OCI-LY3 (cell line): ENCODE measurements at regions not wholly inside any gene's neighbourhood (a gene's known extent, or its start where the extent isn't known, plus 50 kb on each side); places are given as distances from the start of the nearest gene placed in this dataset.
"Not testable (repeated sequence)": the region's sequence is repeated elsewhere in the genome, so short reads cannot be mapped to it uniquely, and the experiment has no call there.

Experiments
- H2AFZ ChIP-seq: fragments of 200-600, 300-600 bp; shearing (Covaris generic); 2 replicates; pipeline ENCODE4 v1.6.0; 2014; ENCODE audit warnings: antibody characterized with exemption, low read depth, low read length
- H3K27ac ChIP-seq: fragments of 200-600, 300-600 bp; sonication (generic); 2 replicates; pipeline ENCODE4 v1.5.1; 2014; ENCODE audit warnings: mild to moderate bottlenecking, low read length, moderate library complexity, mixed read lengths
- H3K27me3 ChIP-seq: fragments of 200-600, 300-600 bp; sonication (generic); 2 replicates; pipeline ENCODE4 v1.6.1; 2014; ENCODE audit warnings: low read depth, low read length, mixed read lengths
- H3K36me3 ChIP-seq: fragments of 200-600, 300-600 bp; sonication (generic); replicated peaks from 2 replicates; pipeline ENCODE3; 2014; ENCODE audit warnings: low read depth, low read length, mixed read lengths
- H3K4me1 ChIP-seq: fragments of 300-600, 200-600 bp; sonication (generic); 2 replicates; pipeline ENCODE4 v1.6.1; 2014; ENCODE audit warnings: low read length, mixed read lengths
- H3K4me2 ChIP-seq: fragments of 200-600, 300-600 bp; sonication (generic); 2 replicates; pipeline ENCODE4 v1.6.1; 2014; ENCODE audit warnings: low read length, mixed read lengths
- H3K4me3 ChIP-seq: fragments of 300-600, 200-600 bp; sonication (generic); 2 replicates; pipeline ENCODE4 v1.5.1; 2014; ENCODE audit warnings: antibody characterized with exemption, mild to moderate bottlenecking, low read length, moderate library complexity
- H3K79me2 ChIP-seq: fragments of 300-600, 200-600 bp; shearing (Covaris generic); 2 replicates; pipeline ENCODE4 v1.6.1; 2014; ENCODE audit warnings: mild to moderate bottlenecking, low read length, mixed read lengths
- H3K9ac ChIP-seq: fragments of 300-600, 200-600 bp; shearing (Covaris generic); 2 replicates; pipeline ENCODE4 v1.6.0; 2014; ENCODE audit warnings: mild to moderate bottlenecking, low read length, moderate library complexity
- H3K9me3 ChIP-seq: fragments of 200-600, 300-600 bp; shearing (Covaris generic); 2 replicates; pipeline ENCODE4 v1.6.1; 2014; ENCODE audit warnings: low read length, mixed read lengths; ENCODE audit not compliant: insufficient read depth
- H4K20me1 ChIP-seq: fragments of 200-600, 300-600 bp; sonication (generic); 2 replicates; pipeline ENCODE4 v1.6.1; 2016; ENCODE audit warnings: low read length, mixed read lengths; ENCODE audit not compliant: insufficient read depth
- CTCF ChIP-seq: fragments of 200-600, 300-600 bp; sonication (generic); IDR thresholded peaks from 2 replicates; pipeline ENCODE4 v1.5.1; 2014; ENCODE audit warnings: antibody characterized with exemption, low read length, low read depth
- EZH2phosphoT487 ChIP-seq: fragments of 200-600 bp; shearing (Covaris generic); IDR thresholded peaks from 2 replicates; pipeline ENCODE4 v1.6.1; 2018; ENCODE audit warnings: antibody characterized with exemption, mixed run types, low read depth

DNA sequence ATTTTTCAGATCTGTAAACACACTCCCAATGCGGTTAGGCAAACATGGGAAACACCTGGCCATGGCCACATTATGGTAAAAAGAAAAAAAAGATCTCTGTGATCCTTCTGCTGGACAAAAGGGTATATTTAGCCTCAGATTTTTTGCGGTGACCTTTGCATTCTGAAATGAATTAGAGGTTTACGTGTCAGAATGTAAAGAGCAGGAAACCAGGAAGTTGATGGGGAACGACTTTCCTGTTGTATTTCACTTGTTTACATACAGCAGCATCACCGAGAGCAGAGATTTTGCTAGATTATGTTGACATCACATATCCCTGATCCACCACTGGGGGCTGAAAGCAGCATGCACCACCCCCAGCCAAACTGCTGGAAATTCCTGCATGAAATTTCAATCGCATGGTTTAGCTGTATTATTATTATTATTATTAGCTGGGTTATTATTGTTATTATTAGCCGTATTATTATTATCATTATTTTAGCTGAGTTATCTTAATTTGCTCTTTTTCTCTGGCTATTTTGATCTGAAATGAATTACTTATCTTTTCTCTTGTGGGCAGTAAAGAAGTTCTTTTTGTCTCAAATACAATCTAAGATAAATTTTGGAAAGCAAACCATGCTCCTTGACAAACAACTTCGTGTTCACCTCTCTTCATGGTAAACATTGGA, 189.4 kb downstream of the ZFP64 start:
- no peaks in the 10 kb centered on the region for H3K79me2 ChIP-seq
- H3K9ac ChIP-seq, result no peak overlapping the region
- peaks cover 35% of the 10 kb centered on the region for H3K27me3 ChIP-seq
- H3K4me2 ChIP-seq, result no peak overlapping the region
- H3K27ac ChIP-seq, result no peak overlapping the region
- no peaks in the 10 kb centered on the region for H3K36me3 ChIP-seq
- no peaks in the 10 kb centered on the region for H3K4me1 ChIP-seq
- TF ChIP-seq EZH2phosphoT487, result no peak
- TF ChIP-seq CTCF, result no peak
- no peak overlapping the region for H2AFZ ChIP-seq
- H4K20me1 ChIP-seq, result no peaks in the 10 kb centered on the region
- H3K9me3 ChIP-seq, result no peaks in the 10 kb centered on the region
- no peak overlapping the region for H3K4me3 ChIP-seq

DNA sequence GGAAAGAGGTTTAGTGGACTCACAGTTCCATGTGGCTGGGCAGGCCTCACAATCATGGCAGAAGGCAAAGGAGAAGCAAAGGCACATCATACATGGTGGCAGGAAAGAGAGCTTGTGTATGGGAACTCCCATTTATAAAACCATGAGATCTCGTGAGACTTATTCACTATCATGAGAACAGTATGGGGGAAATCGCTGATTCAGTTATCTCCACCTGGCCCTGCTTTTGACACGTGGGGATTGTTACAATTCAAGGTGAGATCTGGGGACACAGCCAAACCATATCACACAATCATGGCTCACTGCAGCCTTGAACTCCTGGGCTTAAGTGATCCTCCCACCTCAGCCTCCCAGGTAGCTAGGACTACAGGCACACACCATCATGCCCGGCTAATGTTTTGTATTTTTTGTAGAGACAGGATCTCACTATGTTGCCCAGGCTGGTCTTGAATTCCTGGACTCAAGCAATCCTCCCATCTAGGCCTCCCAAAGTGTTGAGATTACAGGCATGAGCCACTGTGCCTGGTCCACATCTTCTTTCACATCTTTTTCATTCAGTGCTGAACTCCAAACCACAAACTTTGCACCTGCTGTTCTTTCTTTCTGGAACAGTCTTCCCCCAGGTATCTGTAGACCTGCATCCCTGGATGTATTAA, 194.2 kb downstream of the ZFP64 start:
- not testable (repeated sequence) for H3K9ac ChIP-seq, H3K27me3 ChIP-seq, H3K27ac ChIP-seq, H3K9me3 ChIP-seq, H3K36me3 ChIP-seq, H3K79me2 ChIP-seq, H3K4me3 ChIP-seq, H4K20me1 ChIP-seq, H2AFZ ChIP-seq, H3K4me2 ChIP-seq, H3K4me1 ChIP-seq

- H3K4me2 ChIP-seq, result no peak overlapping the region
- TF ChIP-seq EZH2phosphoT487, result no peak
- TF ChIP-seq CTCF, result no peak
Observed at GRCh38 chr20:51995551-51995951, 193.2 kb upstream of the SALL4 start.

GRCh38 chr20:51994751-51995417, 192.6 kb upstream of the SALL4 start:
- H3K4me1 ChIP-seq, result no peaks in the 10 kb centered on the region
- H2AFZ ChIP-seq, result no peak overlapping the region
- TF ChIP-seq CTCF, result no peak
- no peak for TF ChIP-seq EZH2phosphoT487

More at GRCh38 chr20:51995551-51995951, 193.2 kb upstream of the SALL4 start:
- no peaks in the 10 kb centered on the region for H3K36me3 ChIP-seq
- no peaks in the 10 kb centered on the region for H3K9me3 ChIP-seq
- no peaks in the 10 kb centered on the region for H3K79me2 ChIP-seq
- H3K27ac ChIP-seq, result no peak overlapping the region
- H3K27me3 ChIP-seq, result 0 out of 2 replicates have a peak, but pooled peaks cover 2% of the 10 kb centered on the region
- H3K4me3 ChIP-seq, result no peak overlapping the region
- H4K20me1 ChIP-seq, result no peaks in the 10 kb centered on the region
- no peak overlapping the region for H2AFZ ChIP-seq
- H3K4me1 ChIP-seq, result no peaks in the 10 kb centered on the region
- no peak overlapping the region for H3K9ac ChIP-seq

More at GRCh38 chr20:51994751-51995417, 192.6 kb upstream of the SALL4 start:
- Histone ChIP-seq H3K79me2 (no peaks in the 10 kb centered on the region), H3K9me3 (no peaks in the 10 kb centered on the region), H3K4me3 (no peak overlapping the region), H3K27me3 (0 out of 2 replicates have a peak, but pooled peaks cover 2% of the 10 kb centered on the region), H4K20me1 (no peaks in the 10 kb centered on the region), H3K27ac (no peak overlapping the region), H3K36me3 (no peaks in the 10 kb centered on the region), H3K4me2 (no peak overlapping the region), H3K9ac (no peak overlapping the region)
